GM21390 (cell line): ENCODE measurements at regions not wholly inside any gene's neighbourhood (a gene's known extent, or its start where the extent isn't known, plus 50 kb on each side); places are given as distances from the start of the nearest gene placed in this dataset.

Source experiments
- ATAC-seq: cut with Tn5 transposase; IDR thresholded peaks from one replicate; pipeline ENCODE4 v1.9.1; 2021; ENCODE audit not compliant: unreplicated experiment

DNA sequence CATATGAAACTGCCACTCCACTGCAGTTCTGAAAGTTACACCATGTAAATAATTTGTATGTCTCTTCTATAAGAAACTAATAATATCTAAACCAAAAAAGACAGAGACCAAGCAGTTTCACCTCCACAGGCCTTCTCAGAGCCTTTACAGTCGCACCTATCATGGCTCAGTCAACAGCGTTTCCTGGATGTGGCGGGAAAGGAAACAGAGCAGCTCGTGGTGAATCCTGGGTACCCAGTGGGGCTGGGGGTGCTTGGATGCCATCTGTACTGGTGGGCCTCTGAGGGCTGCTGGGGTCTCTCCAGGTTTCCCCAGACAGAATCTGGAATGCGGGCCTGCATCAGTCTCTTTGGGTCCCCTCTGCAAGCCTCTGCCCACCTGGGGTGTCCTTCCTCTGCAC, 100.2 kb upstream of the CASZ1 start:
- ATAC-seq, result no peak

GRCh38 chr1:10897321-10897980, 101.0 kb upstream of the CASZ1 start:
- ATAC-seq, result no peak

DNA sequence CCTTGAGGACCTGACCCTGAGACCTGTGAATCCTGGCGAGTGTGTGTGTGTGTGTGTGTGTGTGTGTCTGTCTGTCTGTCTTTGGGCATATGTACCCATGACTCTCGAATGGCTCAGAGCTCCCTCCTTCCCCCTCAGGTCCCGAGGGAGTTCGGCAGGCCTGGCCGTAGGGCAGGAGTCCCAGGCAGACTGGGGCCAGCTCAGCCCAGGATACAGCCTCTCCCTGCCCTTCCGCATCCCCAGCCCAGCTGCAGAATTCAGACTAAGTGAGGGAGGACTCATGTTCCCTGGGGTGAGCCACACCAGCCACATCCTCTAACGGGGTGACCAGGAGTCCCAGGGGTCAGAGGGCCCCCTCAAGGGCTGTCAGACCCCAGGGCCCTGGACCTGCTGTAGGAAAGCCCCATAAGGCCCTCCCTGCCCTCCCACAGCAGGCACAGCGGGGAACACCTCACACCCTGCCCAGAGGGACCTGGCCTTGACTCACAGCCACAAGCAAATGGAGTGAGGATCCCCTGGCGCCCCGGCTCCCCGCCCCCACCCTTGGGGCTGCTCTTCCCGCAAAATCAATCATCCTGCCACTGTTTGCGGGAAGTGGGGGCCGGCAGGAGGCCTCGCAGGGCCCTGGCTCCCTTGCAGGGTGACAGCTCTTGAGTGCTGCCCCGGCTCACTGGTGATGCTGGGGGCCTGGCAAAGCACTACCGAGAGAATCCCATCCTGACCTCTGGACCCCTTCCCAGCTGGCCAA, 101.7 kb upstream of the CASZ1 start:
- ATAC-seq, result no peak

- ATAC-seq, result no peak
Measured at GRCh38 chr1:10898921-10899320, 102.5 kb upstream of the CASZ1 start.

DNA sequence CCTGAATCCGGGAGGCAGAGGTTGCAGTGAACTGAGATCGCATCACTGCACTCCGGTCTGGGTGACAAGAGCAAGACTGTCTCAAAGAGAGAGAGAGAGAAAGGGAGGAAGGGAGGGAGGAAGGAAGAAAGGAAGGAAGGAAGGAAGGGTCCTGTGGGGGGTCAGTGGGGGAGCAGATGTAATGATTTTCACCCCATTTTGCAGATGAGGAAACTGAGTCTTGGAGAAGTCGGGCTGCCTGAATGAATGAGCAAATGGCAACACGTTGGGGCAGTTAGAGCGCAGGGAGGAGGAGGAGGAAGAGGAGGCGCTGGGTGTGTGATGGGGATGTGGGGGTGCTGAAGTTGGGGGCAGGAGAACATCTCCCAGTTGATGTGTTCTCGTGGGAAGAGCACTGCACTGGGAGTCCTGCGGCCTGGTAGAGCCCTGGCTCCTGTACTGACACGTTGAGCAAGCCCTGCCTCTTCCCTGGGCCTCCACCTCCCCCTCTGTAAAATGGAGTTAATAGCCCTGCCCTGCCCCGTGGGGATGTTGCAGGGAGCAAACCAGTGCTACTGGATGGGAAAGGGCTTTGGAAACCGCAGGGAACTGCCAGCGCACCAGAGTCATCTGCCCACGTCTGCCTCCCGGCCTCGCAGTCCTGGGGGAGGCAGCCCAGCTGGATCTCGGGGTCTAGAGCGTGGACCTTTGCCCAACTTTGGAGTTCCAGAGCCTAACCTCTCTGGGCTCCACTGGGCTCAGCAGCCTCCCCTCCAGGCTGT, 103.2 kb upstream of the CASZ1 start:
- ATAC-seq, result no peak

DNA sequence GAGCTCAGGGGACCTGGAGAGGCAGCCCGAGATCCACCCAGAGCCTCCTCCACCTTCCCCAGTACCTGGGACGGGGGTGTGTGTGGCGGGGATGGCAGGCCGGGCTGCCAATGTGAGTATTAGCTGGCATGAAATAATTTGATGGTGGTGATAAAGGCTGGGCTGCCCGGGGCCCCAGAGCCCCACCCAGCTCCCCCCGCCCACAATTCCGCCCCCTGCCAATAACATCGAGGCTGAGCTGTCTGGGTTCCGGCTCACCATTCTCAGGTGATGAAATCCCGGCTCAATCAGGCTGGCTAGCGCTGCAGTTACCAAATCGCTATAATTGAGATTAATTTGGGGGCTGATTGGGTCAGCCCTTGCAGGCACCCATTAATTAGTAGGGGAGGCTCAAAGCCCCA, 103.8 kb upstream of the CASZ1 start:
- no peak for ATAC-seq

DNA sequence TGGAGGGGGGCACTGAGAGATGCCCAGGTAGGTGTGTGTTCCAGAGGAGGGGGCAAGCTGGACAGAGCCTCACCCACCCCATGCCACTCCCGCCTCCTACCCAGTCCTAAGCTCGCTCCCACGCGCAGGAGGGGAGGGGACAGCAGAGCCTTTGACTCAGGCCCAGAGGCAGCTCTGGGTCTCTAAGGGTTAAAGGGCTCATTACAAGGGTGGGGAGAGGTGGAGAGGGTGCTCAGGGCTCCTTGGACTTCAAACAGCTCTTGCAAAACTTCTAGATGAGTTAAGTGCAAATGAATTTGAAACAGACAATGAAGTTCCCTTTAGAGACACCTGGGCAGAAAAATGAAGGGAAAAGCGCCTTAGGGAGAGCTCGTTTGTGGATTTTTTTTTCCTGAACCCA, 104.2 kb upstream of the CASZ1 start:
- no peak for ATAC-seq

GRCh38 chr1:10901091-10901890, 104.8 kb upstream of the CASZ1 start:
- no peak for ATAC-seq

DNA sequence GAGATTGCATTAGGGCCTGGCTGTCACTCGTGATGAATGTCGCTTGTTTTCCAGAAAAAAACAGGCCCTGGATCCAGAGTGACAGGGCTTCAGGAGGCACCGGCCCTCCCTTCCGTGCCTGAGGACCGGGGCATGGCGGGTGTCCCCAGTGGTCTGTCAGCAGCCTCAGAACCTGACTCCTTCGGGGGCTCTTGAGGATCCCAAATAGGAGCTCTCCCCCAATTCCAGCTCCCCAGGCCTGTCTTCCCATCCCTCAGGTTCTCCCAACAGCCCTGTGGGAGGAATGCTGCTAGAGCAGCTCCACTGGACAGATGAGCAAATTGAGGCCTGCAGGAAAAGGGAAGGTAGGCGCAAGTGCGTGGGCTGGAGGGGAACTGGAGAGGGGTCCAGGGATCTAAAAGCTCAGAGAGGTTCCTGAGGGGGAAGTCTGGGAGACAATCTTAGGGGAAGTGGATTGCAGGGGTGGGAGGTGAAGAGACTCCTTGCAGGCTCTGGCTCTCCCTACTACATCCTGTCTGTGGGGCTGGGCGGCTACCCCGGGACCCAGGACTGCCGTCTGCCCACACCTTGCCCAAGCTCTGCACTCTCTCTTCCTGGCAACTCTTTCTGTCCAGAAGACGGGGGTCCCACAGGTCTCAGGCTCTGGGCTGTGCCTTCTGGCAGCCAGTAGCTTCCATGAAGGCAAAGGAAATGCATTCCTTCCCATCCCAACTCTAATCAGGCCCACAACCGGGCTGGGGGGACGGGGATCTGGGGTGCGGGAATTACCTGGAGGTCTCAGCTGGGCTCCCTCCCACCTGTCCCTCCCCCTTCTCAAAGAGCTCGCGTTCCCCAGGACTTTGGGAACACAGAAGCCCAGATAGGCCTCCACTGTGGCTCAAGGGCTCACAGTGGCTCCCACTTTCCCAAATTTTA, 105.7 kb upstream of the CASZ1 start:
- ATAC-seq, result no peak

GRCh38 chr1:10903421-10903820, 107.0 kb upstream of the CASZ1 start:
- no peak for ATAC-seq

DNA sequence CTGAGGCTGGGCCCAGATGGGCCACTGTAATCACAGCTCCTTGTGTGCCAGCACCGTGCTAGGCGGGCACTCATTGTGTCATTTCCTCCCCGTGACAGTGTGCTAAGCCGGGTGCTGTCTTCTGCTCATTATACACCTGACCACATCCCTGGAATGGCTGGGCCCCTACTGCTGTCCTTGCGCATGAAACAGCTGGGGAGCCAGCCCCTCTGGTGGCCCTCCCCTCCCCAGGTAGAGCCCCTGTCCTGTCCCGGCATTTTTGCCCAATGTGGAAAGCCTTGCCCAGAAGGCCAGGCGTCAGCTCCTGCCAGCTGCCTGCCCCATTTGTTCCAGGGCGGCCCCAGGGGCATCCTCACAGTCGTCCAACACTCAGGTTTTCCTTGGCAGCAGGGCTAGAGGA, 107.4 kb upstream of the CASZ1 start:
- ATAC-seq, result no peak

DNA sequence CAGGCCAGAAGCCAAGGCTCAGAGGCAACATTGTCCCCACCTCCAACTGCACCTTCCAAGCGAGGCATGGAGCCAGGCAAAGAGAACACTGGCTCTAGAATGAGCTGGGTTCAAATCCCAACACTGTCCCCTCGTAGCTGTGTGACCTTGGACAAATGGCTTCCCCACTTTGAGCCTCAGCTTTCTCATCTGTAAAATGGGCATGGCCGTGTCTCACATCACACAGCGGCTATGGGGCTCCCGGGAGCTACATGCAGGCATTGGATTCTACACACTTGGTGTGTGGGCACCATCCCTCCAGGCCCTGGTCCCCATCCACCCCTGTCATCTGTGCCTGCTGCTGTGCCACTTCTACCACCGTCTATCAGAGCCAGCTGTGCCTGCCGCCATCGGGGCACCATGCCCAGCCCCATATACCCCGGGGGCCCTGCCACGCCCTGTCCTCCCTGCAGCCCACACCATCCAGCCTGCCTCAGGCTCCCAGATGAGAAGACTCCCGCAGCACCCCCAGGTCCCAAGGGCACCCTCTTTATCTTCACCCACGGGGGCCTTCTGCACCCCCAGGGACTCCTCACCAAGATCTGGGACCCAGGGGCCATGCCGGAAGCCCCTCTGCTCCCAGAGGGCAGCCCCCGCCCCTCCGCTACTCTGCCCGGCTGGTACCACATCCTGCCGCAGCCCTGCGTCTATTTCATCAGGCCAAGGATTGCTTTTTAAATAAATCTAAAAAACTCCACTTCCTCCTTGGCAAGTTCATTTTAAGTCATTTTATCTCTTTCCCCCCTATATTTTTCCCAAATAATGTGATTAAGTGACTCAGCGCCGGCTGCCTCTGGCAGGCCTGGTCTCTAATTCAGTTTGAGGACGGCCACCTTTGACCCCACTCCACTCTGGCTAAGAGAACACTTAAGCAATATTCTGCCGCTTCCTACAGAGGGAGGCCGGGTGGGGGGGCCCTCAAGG, 107.8 kb upstream of the TARDBP start:
- ATAC-seq, result no peak

- no peak for ATAC-seq
Measured at GRCh38 chr1:10905841-10906655, 106.4 kb upstream of the TARDBP start.

- no peak for ATAC-seq
Measured at GRCh38 chr1:10906866-10907519, 105.5 kb upstream of the TARDBP start.

DNA sequence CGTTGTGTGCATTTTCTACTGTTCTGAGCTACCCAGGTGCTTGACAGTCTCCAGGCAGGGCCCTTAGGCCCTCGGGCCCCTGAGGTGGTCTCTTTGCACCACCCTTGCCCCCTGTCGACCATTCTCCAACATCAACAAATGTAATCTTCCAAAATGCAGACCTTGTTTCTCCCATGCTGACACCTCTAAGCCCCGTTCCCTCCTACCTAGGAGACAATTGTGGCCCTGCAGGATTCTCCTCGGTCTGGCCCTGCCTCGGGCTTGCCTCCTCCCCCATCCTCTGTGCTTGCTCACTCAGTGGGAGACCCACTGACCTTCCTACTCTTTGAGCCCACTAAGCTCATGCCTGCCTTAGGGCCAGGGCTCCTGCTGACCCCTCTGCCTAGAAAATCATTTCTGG, 104.2 kb upstream of the TARDBP start:
- no peak for ATAC-seq

DNA sequence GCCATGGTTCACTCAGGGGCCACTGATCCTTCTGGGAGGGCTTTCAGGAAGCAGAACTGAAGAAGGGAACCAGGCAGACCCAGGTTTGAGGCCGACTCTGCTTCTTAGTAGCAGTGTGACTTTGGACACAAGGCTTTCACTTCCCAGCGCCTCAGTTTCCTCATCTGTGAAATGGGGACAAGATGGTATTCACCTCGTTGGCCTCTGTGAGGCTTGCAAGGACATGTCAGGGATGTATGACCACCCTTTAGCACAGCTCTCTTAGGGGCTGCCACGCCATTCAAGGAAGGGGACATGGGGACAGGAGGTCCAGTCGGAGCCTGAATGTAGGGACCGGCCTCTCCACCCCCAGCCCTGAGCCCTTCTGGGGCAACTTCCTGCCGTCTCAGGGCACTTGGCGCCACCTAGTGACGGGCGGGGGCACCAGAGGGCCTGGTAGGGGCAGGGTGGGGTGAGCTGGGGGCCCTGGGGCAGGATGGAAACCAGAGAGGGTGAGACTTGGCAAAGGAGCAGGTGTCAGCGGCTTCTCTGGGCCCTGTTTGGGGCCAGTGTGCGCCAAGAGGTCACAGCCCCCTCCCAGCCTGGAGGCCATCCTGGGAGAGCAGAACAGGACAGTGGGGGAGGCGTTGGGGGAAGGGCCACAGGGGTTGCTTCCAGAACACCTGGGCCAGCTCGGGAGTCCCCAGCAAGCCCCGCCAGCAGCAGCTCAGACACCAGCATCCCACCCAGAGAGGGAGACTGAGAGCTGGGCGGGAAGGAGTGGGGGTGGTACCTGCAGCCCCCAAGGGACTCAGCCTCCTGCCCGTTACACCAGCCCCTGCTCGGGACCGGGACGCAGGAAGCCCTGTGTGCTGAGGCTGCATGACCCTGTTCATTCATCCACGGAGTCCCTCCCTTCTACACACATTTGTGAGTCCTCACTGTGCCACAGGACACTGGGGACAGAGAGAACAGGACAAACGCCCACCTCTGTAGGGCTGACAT, 102.5 kb upstream of the TARDBP start:
- no peak for ATAC-seq
